GM13977 (cell line): ENCODE measurements at regions not wholly inside any gene's neighbourhood (a gene's known extent, or its start where the extent isn't known, plus 50 kb on each side); places are given as distances from the start of the nearest gene placed in this dataset.

Experiments
- DNase-seq: peaks from one replicate; pipeline ENCODE4 v3.0.0; 2012; ENCODE audit warnings: low spot score
- CTCF ChIP-seq: IDR thresholded peaks from 2 replicates; pipeline ENCODE4 v1.5.1; 2012; ENCODE audit warnings: mild to moderate bottlenecking, control low read depth; ENCODE audit not compliant: insufficient read depth; ENCODE audit errors: extremely low read depth, missing control alignments
- in situ Hi-C: fragments of 300-500 bp; cut with MboI; formaldehyde crosslinking; loops from one replicate; pipeline ENCODE4 v1.12.0; 2022; ENCODE audit warnings: low sequenced_read_pairs, low pct_unique_long_range_greater_than_20kb, mixed read lengths, inconsistent platforms; ENCODE audit not compliant: unreplicated experiment

GRCh38 chr7:25495342-25496250, 267.3 kb upstream of the NPVF start:
- TF ChIP-seq CTCF = no peak

GRCh38 chr7:25496476-25497368, 268.4 kb upstream of the NPVF start:
- in situ Hi-C loops = no loop called here
- DNase-seq = no peak
- no peak for TF ChIP-seq CTCF

More at GRCh38 chr7:25495342-25496250, 267.3 kb upstream of the NPVF start:
- no peak for DNase-seq
- in situ Hi-C loops = no loop called here

- no peak for DNase-seq
- in situ Hi-C loops = no loop called here
- no peak for TF ChIP-seq CTCF
Observed at GRCh38 chr7:25500393-25500921, 272.2 kb upstream of the NPVF start.

- DNase-seq = no peak
- no peak for TF ChIP-seq CTCF
- in situ Hi-C loops = no loop called here
Observed at GRCh38 chr7:25503306-25503705, 275.0 kb upstream of the NPVF start.

GRCh38 chr7:25512061-25512687, 283.9 kb upstream of the NPVF start:
- in situ Hi-C loops = no loop called here
- no peak for DNase-seq
- TF ChIP-seq CTCF = no peak
